ENCODE measurements at regions not wholly inside any gene's neighbourhood (a gene's known extent, or its start where the extent isn't known, plus 50 kb on each side); places are given as distances from the start of the nearest gene placed in this dataset.

DNA sequence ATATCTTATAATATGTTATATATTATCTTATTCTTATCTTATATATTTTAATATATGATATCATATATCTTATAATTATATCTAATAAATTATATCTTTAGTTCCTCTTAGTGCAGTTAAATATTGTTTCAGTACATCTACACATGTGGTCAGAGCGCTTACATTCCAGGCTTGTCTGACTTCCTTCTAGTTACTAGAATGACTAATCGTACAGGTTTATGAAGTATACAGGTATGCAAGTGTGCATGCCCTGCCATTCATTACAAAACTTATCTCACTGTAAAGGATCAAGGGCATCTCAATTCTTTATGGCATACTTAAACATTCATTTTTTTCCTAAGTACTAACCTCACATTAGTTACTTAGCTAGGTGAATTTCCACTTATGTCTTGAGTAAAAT lies 1278.0 kb upstream of the MAP3K7 start:
- TF ChIP-seq CTCF (IDR thresholded peaks at IDR 0.05; ENCODE audit: poor library complexity), result no peak
- TF ChIP-seq EZH2 (IDR thresholded peaks at IDR 0.05; ENCODE audit: borderline replicate concordance), result no peak

All from hepatocyte (in vitro differentiated cells).